Daoy (cell line): ENCODE measurements at regions not wholly inside any gene's neighbourhood (a gene's known extent, or its start where the extent isn't known, plus 50 kb on each side); places are given as distances from the start of the nearest gene placed in this dataset.
"Not testable (repeated sequence)": the region's sequence is repeated elsewhere in the genome, so short reads cannot be mapped to it uniquely, and the experiment has no call there.

Source experiments
- DNase-seq: peaks from one replicate; pipeline ENCODE4 v3.0.0-alpha.2; 2015; ENCODE audit warnings: low read depth

GRCh38 chr13:104648291-104648690 is 1582.1 kb upstream of the SLC10A2 start:
- no peak for DNase-seq

GRCh38 chr13:104645786-104646185 is 1579.6 kb upstream of the SLC10A2 start:
- DNase-seq, result no peak

- DNase-seq, result no peak
Observed at GRCh38 chr13:104641309-104641708, 1575.1 kb upstream of the SLC10A2 start.

- no peak for DNase-seq
Observed at GRCh38 chr13:104635879-104636278, 1569.7 kb upstream of the SLC10A2 start.

GRCh38 chr13:104634016-104634415 is 1567.8 kb upstream of the SLC10A2 start:
- DNase-seq, result no peak

GRCh38 chr13:104632736-104633135 is 1566.5 kb upstream of the SLC10A2 start:
- DNase-seq, result no peak

GRCh38 chr13:104625201-104625600 is 1559.0 kb upstream of the SLC10A2 start:
- DNase-seq, result no peak

- no peak for DNase-seq
Observed at GRCh38 chr13:104616990-104617389, 1550.8 kb upstream of the SLC10A2 start.

GRCh38 chr13:104614361-104615145 is 1548.3 kb upstream of the SLC10A2 start:
- DNase-seq, result no peak

- no peak for DNase-seq
Observed at GRCh38 chr13:104608331-104608730, 1542.1 kb upstream of the SLC10A2 start.

- DNase-seq, result not testable (repeated sequence)
Observed at GRCh38 chr13:104605435-104605834, 1539.2 kb upstream of the SLC10A2 start.

GRCh38 chr13:104597546-104598180 is 1531.4 kb upstream of the SLC10A2 start:
- DNase-seq, result no peak

GRCh38 chr13:104595511-104595910 is 1529.3 kb upstream of the SLC10A2 start:
- DNase-seq, result no peak

- no peak for DNase-seq
Observed at GRCh38 chr13:104594806-104595205, 1528.6 kb upstream of the SLC10A2 start.

- DNase-seq, result no peak
Observed at GRCh38 chr13:104593693-104594092, 1527.5 kb upstream of the SLC10A2 start.

GRCh38 chr13:104593251-104593576 is 1527.0 kb upstream of the SLC10A2 start:
- no peak for DNase-seq

GRCh38 chr13:104592545-104593250 is 1526.5 kb upstream of the SLC10A2 start:
- no peak for DNase-seq

GRCh38 chr13:104592127-104592526 is 1525.9 kb upstream of the SLC10A2 start:
- DNase-seq, result peak; percentile 37

- peak; percentile 72 for DNase-seq
Observed at GRCh38 chr13:104586051-104586746, 1520.0 kb upstream of the SLC10A2 start.

GRCh38 chr13:104584481-104584880 is 1518.3 kb upstream of the SLC10A2 start:
- no peak for DNase-seq

- DNase-seq, result no peak
Observed at GRCh38 chr13:104580931-104581330, 1514.7 kb upstream of the SLC10A2 start.

- DNase-seq, result no peak
Observed at GRCh38 chr13:104577071-104577815, 1511.0 kb upstream of the SLC10A2 start.
